ENCODE measurements at regions not wholly inside any gene's neighbourhood (a gene's known extent, or its start where the extent isn't known, plus 50 kb on each side); places are given as distances from the start of the nearest gene placed in this dataset.

DNA sequence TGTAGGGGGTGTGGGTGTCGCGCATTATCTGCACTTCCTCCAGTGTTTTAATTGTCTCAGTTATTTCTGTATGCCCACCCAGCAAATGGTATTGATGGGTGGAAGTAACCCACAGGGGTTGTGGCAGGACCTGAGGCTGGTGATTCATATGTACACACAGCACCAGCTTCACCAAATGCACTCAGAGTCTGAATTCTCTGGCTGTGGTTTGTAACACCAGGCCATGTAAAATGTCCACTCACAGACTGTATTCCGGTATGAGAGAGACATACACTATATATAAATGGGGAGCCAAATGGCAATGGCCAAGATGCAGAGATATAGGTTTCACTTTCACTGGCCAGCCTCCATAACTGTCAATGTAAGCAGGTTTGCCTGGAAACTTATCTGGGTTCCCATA, 76.3 kb upstream of the FBXL4 start:
- Histone ChIP-seq H3K4me3 (no peak overlapping the region), H2AFZ (no peak overlapping the region), H3K4me2 (no peak overlapping the region), H3K79me2 (ENCODE audit: low read depth) (no peaks in the 10 kb centered on the region), H3K9me3 (ENCODE audit: insufficient read depth, low read depth) (no peaks in the 10 kb centered on the region), H3K4me1 (replicated peaks; ENCODE audit: insufficient read depth) (no peaks in the 10 kb centered on the region), H3F3A (ENCODE audit: insufficient read depth, low read depth) (no peaks in the 10 kb centered on the region), H3K9me2 (ENCODE audit: insufficient read depth) (no peaks in the 10 kb centered on the region), H3K27me3 (ENCODE audit: insufficient read depth, low read depth) (no peaks in the 10 kb centered on the region), H4K20me1 (ENCODE audit: insufficient read depth) (no peaks in the 10 kb centered on the region), H3K27ac (no peak overlapping the region), H3K36me3 (ENCODE audit: low read depth) (no peaks in the 10 kb centered on the region)
- ChIA-PET POLR2A (ENCODE audit: unreplicated experiment) (no interaction called here), CTCF (no interaction called here)
- intact Hi-C loops (cut with micrococcal nuclease; ENCODE audit: unreplicated experiment): no loop called here
- no TSS peak for BruUV-seq (replicated peaks)
- TF ChIP-seq, protein P1, sequence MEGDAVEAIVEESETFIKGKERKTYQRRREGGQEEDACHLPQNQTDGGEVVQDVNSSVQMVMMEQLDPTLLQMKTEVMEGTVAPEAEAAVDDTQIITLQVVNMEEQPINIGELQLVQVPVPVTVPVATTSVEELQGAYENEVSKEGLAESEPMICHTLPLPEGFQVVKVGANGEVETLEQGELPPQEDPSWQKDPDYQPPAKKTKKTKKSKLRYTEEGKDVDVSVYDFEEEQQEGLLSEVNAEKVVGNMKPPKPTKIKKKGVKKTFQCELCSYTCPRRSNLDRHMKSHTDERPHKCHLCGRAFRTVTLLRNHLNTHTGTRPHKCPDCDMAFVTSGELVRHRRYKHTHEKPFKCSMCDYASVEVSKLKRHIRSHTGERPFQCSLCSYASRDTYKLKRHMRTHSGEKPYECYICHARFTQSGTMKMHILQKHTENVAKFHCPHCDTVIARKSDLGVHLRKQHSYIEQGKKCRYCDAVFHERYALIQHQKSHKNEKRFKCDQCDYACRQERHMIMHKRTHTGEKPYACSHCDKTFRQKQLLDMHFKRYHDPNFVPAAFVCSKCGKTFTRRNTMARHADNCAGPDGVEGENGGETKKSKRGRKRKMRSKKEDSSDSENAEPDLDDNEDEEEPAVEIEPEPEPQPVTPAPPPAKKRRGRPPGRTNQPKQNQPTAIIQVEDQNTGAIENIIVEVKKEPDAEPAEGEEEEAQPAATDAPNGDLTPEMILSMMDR (conservative IDR thresholded peaks at IDR 0.05): no peak
- TF ChIP-seq EZH2 (IDR thresholded peaks at IDR 0.05; ENCODE audit: low read depth): no peak
- no peak for DNase-seq

DNA sequence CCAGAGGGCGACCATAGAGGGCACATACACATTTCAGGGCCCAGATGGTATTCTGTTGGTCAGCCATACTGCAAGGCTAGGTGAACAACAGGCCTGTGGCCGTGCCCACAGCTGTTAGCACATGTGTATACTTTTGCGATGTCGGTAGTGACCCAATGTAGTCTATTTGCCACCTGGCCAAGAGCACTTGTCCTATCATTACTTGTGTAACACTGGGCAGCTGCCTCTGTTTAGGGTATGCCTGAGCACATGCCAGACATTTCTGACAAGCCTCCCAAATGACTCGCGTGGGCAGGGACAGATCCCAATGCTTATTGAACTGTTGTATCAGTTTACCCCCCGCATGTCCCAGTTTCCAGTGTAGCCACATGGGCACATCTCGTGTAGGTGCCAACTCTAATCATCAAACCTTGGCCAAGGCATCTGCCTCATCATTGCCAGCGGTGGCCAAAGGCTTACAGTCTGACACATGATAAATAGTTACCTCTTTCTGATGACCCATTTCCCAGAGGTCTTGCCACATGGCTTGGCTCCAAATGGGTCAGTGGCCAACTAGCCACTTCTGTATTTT, 74.4 kb upstream of the FBXL4 start:
- intact Hi-C loops (cut with micrococcal nuclease; ENCODE audit: unreplicated experiment): no loop called here
- no TSS peak for BruUV-seq (replicated peaks)
- no peaks in the 10 kb centered on the region for H3K27me3 ChIP-seq (ENCODE audit: insufficient read depth, low read depth)
- CTCF ChIA-PET: no interaction called here
- no peak overlapping the region for H2AFZ ChIP-seq
- no peak overlapping the region for H3K4me2 ChIP-seq
- H3K36me3 ChIP-seq (ENCODE audit: low read depth): no peaks in the 10 kb centered on the region
- H3K27ac ChIP-seq: no peak overlapping the region
- H3K79me2 ChIP-seq (ENCODE audit: low read depth): no peaks in the 10 kb centered on the region
- H3K9me2 ChIP-seq (ENCODE audit: insufficient read depth): no peaks in the 10 kb centered on the region
- no peaks in the 10 kb centered on the region for H3K9me3 ChIP-seq (ENCODE audit: insufficient read depth, low read depth)
- no peaks in the 10 kb centered on the region for H3K4me1 ChIP-seq (replicated peaks; ENCODE audit: insufficient read depth)
- no peaks in the 10 kb centered on the region for H3F3A ChIP-seq (ENCODE audit: insufficient read depth, low read depth)
- POLR2A ChIA-PET (ENCODE audit: unreplicated experiment): no interaction called here
- TF ChIP-seq EZH2 (IDR thresholded peaks at IDR 0.05; ENCODE audit: low read depth): no peak
- TF ChIP-seq, protein P1 (conservative IDR thresholded peaks at IDR 0.05): no peak
- no peaks in the 10 kb centered on the region for H4K20me1 ChIP-seq (ENCODE audit: insufficient read depth)
- no peak for DNase-seq
- no peak overlapping the region for H3K4me3 ChIP-seq

DNA sequence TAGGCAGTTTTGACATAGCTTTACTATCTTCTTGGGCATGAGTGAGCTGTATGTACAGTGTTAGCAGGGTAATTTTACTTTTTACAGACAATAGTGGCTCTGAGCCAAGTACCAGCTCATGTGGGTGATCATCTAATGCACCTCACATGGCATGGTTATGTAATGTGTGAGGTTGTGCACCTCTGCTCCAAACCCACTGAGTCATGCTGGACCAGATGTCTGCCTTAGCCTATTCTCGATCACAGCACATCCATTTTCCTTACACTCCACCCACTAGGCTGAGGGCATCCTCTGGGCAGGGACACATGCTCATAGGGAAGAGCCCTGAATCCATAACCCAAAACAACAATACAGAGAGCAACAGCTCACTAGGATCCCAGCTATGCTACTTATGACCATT, 71.6 kb upstream of the FBXL4 start:
- intact Hi-C loops (cut with micrococcal nuclease; ENCODE audit: unreplicated experiment): no loop called here
- Histone ChIP-seq H3K9me2 (ENCODE audit: insufficient read depth) (no peaks in the 10 kb centered on the region), H4K20me1 (ENCODE audit: insufficient read depth) (no peaks in the 10 kb centered on the region), H3K27ac (no peak overlapping the region), H3K4me1 (replicated peaks; ENCODE audit: insufficient read depth) (0 out of 2 replicates have a peak, but pooled peaks cover under 1% of the 10 kb centered on the region), H3F3A (ENCODE audit: insufficient read depth, low read depth) (no peaks in the 10 kb centered on the region), H3K27me3 (ENCODE audit: insufficient read depth, low read depth) (no peaks in the 10 kb centered on the region), H3K79me2 (ENCODE audit: low read depth) (no peaks in the 10 kb centered on the region), H3K36me3 (ENCODE audit: low read depth) (no peaks in the 10 kb centered on the region), H3K4me2 (no peak overlapping the region), H3K4me3 (no peak overlapping the region), H2AFZ (no peak overlapping the region), H3K9me3 (ENCODE audit: insufficient read depth, low read depth) (no peaks in the 10 kb centered on the region)
- DNase-seq: no peak
- TF ChIP-seq, protein P1 (conservative IDR thresholded peaks at IDR 0.05): no peak
- no peak for TF ChIP-seq EZH2 (IDR thresholded peaks at IDR 0.05; ENCODE audit: low read depth)
- BruUV-seq (replicated peaks): no TSS peak
- ChIA-PET POLR2A (ENCODE audit: unreplicated experiment) (no interaction called here), CTCF (no interaction called here)

Data from PC-9 (cell line).